NCI-H510A (cell line): ENCODE measurements at regions not wholly inside any gene's neighbourhood (a gene's known extent, or its start where the extent isn't known, plus 50 kb on each side); places are given as distances from the start of the nearest gene placed in this dataset.

ENCODE experiments used
- DNase-seq: peaks from one replicate; lab custom pipeline; 2025; lab: John Stamatoyannopoulos, UW

DNA sequence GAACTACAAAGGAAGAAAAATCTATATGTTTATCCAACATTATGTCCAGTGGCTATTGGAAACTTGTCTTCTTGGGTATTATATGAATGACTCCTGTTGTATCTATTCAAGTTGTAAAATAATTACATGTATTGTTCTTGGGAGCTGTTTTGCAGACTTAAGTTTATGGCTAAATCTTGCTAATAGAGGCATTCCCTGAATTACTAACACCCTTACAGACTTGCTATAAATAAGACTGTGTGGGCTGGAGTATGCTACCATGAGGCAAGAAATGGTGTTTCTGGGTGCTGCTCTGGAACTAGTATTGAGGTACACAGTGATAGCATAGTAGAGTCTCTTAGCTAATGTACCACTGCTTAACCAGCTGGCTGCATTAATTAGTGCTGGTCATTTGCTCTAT, 155.1 kb downstream of the HIPK3 start:
- DNase-seq: no peak

DNA sequence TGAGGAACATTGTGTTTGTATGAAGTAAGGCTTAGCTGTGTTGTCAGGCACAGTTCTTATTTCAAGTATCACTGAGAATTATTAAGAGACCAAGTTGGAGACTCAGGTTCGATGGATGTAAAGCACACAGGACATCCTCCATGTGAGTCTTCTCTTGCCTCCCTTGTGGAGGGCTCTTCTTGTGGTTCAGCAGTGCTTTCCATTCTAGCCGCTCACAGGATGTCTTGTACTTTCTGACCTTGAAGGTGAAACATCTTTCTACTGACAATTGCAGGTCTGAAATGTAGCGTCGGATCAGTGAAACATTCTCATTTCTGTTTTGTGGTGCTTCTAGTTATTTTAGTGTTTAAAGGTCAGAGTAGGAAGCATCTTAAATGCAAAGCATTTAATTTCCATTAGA, 154.6 kb downstream of the HIPK3 start:
- no peak for DNase-seq

DNA sequence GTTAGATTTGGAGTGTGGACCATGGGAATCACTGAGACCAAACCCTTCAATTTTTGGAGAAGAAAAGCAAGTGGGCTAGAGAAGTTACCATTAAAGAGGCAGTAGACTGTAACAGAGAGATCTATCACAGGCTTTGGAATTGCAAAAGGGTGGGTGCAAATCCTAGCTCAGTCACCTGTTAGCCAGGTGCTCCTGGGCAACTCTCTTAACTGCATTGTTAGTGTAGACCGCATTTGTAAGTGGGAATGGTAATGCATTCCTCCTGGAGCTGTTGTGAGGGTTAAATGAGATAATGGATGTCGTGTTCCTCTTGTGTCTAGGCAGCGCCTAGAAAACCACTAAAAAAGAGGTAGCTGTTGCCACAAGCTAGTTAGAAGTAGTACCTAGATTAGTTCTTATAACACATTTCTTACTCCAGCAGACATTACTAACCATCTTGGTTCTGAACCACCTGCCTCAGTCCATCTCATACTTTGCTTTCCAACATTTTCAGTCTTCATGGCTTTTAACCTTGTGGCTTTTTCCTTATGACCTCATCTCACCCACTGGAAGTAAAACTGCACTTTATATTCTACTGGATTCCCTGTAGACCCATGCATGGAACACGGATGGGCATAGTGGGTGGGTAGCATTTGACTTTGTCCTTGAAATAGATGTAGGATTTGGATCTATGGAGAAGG, 153.0 kb downstream of the HIPK3 start:
- no peak for DNase-seq
